IPS-NIHi11 (cell line): ENCODE measurements at regions not wholly inside any gene's neighbourhood (a gene's known extent, or its start where the extent isn't known, plus 50 kb on each side); places are given as distances from the start of the nearest gene placed in this dataset.

ENCODE experiments used
- DNase-seq: peaks from one replicate; pipeline ENCODE4 v3.0.0; 2012; ENCODE audit warnings: mixed read lengths, low spot score

GRCh38 chr2:18927525-18928232, 338.3 kb upstream of the NT5C1B start:
- no peak for DNase-seq

GRCh38 chr2:18926631-18927524, 337.5 kb upstream of the NT5C1B start:
- no peak for DNase-seq

GRCh38 chr2:18925296-18925695, 335.9 kb upstream of the NT5C1B start:
- DNase-seq, result no peak

GRCh38 chr2:18924886-18925285, 335.5 kb upstream of the NT5C1B start:
- no peak for DNase-seq

- no peak for DNase-seq
These were observed 335.0 kb upstream of the NT5C1B start for GRCh38 chr2:18924386-18924785.

GRCh38 chr2:18922276-18922675, 332.9 kb upstream of the NT5C1B start:
- DNase-seq, result no peak

GRCh38 chr2:18918280-18918679, 328.9 kb upstream of the NT5C1B start:
- DNase-seq, result no peak

- no peak for DNase-seq
These were observed 325.9 kb upstream of the NT5C1B start for GRCh38 chr2:18915227-18915626.

GRCh38 chr2:18913512-18913911, 324.1 kb upstream of the NT5C1B start:
- DNase-seq, result no peak

GRCh38 chr2:18912225-18912888, 323.0 kb upstream of the NT5C1B start:
- DNase-seq, result no peak

- DNase-seq, result no peak
These were observed 322.0 kb upstream of the NT5C1B start for GRCh38 chr2:18911416-18911815.

- DNase-seq, result no peak
These were observed 321.5 kb upstream of the NT5C1B start for GRCh38 chr2:18910843-18911242.

GRCh38 chr2:18907937-18908336, 318.6 kb upstream of the NT5C1B start:
- no peak for DNase-seq

GRCh38 chr2:18907508-18907907, 318.1 kb upstream of the NT5C1B start:
- no peak for DNase-seq

- DNase-seq, result no peak
These were observed 314.4 kb upstream of the NT5C1B start for GRCh38 chr2:18903750-18904149.

- no peak for DNase-seq
These were observed 311.9 kb upstream of the NT5C1B start for GRCh38 chr2:18901242-18901641.

- no peak for DNase-seq
These were observed 311.3 kb upstream of the NT5C1B start for GRCh38 chr2:18900691-18901141.

- DNase-seq, result peak; percentile 14
These were observed 310.4 kb upstream of the NT5C1B start for GRCh38 chr2:18899725-18900124.

- DNase-seq, result no peak
These were observed 308.9 kb upstream of the NT5C1B start for GRCh38 chr2:18898271-18898670.

- DNase-seq, result no peak
These were observed 306.9 kb upstream of the NT5C1B start for GRCh38 chr2:18896125-18896764.

GRCh38 chr2:18891600-18892345, 302.4 kb upstream of the NT5C1B start:
- DNase-seq, result no peak
